ENCODE measurements at regions not wholly inside any gene's neighbourhood (a gene's known extent, or its start where the extent isn't known, plus 50 kb on each side); places are given as distances from the start of the nearest gene placed in this dataset.

DNA sequence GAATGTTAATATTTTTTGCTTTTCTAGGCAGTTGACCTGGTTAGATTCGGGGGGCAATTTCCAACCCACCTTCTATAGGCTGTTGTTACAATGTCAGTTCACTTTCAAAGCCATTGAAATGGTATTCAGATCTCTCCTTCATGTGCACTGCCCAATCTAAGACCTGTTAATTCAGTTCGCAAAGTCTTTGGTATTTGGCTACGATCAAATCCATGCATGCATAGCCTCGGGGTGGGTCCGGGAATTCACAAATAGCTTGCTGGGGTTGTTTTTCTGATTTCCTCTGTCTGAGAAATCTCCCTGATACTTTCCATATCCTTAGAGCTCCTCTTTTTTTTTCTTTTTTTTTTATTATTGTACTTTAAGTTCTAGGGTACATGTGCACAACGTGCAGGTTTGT lies 252.6 kb upstream of the SPAG17 start:
- DNase-seq (ENCODE audit: extremely low spot score) = no peak
- CTCF ChIA-PET = no interaction called here
- POLR2A ChIA-PET = no interaction called here
- TF ChIP-seq, protein P1, sequence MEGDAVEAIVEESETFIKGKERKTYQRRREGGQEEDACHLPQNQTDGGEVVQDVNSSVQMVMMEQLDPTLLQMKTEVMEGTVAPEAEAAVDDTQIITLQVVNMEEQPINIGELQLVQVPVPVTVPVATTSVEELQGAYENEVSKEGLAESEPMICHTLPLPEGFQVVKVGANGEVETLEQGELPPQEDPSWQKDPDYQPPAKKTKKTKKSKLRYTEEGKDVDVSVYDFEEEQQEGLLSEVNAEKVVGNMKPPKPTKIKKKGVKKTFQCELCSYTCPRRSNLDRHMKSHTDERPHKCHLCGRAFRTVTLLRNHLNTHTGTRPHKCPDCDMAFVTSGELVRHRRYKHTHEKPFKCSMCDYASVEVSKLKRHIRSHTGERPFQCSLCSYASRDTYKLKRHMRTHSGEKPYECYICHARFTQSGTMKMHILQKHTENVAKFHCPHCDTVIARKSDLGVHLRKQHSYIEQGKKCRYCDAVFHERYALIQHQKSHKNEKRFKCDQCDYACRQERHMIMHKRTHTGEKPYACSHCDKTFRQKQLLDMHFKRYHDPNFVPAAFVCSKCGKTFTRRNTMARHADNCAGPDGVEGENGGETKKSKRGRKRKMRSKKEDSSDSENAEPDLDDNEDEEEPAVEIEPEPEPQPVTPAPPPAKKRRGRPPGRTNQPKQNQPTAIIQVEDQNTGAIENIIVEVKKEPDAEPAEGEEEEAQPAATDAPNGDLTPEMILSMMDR (IDR thresholded peaks at IDR 0.05; ENCODE audit: control extremely low read depth, extremely low read depth, low read depth, missing control alignments) = no peak

GRCh38 chr1:118429856-118430255 lies 244.8 kb upstream of the SPAG17 start:
- POLR2A ChIA-PET = no interaction called here
- CTCF ChIA-PET = no interaction called here
- TF ChIP-seq, protein P1 (IDR thresholded peaks at IDR 0.05; ENCODE audit: control extremely low read depth, extremely low read depth, low read depth, missing control alignments) = no peak
- DNase-seq (ENCODE audit: extremely low spot score) = no peak

- ChIA-PET CTCF (no interaction called here), POLR2A (no interaction called here)
- no peak for DNase-seq (ENCODE audit: extremely low spot score)
- TF ChIP-seq, protein P1 (IDR thresholded peaks at IDR 0.05; ENCODE audit: control extremely low read depth, extremely low read depth, low read depth, missing control alignments) = no peak
Observed at GRCh38 chr1:118421868-118422350, 236.9 kb upstream of the SPAG17 start.

DNA sequence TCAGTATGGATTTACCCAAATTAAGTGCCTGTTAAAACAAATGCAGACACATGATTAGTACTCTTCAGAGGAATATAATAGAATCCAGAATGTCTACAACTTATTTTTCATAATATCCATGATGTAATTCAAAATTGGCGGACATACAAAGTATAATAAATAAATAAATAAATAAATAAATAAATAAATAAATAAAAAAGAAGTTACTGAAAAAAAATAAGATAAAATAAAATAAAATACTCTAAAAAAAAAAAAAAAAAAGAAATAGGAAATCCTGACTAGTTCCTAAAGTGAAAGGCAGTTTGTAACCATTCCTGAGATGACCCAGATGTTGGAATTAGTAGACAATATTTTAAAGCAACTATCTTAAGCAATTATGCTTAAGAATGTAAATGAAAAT lies 219.0 kb upstream of the SPAG17 start:
- DNase-seq (ENCODE audit: extremely low spot score) = no peak
- ChIA-PET CTCF (no interaction called here), POLR2A (no interaction called here)
- TF ChIP-seq, protein P1 (IDR thresholded peaks at IDR 0.05; ENCODE audit: control extremely low read depth, extremely low read depth, low read depth, missing control alignments) = no peak

DNA sequence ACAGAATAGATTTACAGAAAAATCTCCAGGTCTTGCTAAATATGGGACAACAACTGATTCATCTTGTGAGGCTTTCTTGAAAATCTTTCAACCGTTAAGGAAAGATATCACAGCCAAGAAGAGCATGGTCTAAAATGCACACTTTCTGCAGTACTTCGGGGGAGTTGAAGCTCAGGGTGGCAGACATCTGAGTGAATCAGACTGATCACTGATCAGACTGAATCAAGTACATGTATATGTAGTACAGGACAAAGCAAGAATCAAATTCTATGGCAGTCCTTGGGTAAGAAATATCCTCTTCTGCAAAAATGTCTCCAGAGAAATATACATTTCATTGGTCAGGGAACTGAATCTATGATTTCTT lies 212.4 kb upstream of the SPAG17 start:
- ChIA-PET POLR2A (no interaction called here), CTCF (no interaction called here)
- TF ChIP-seq, protein P1 (IDR thresholded peaks at IDR 0.05; ENCODE audit: control extremely low read depth, extremely low read depth, low read depth, missing control alignments) = no peak
- no peak for DNase-seq (ENCODE audit: extremely low spot score)

- POLR2A ChIA-PET = no interaction called here
- no peak for DNase-seq (ENCODE audit: extremely low spot score)
- TF ChIP-seq, protein P1 (IDR thresholded peaks at IDR 0.05; ENCODE audit: control extremely low read depth, extremely low read depth, low read depth, missing control alignments) = no peak
- CTCF ChIA-PET = no interaction called here
Observed at GRCh38 chr1:118396829-118397495, 211.9 kb upstream of the SPAG17 start.

All from GM10248 (cell line).